Panc1 (cell line): ENCODE measurements at regions not wholly inside any gene's neighbourhood (a gene's known extent, or its start where the extent isn't known, plus 50 kb on each side); places are given as distances from the start of the nearest gene placed in this dataset.

Experiments used
- POLR2AphosphoS5 ChIP-seq: IDR thresholded peaks from 2 replicates; pipeline ENCODE4 v1.6.1; 2012; ENCODE audit warnings: mild to moderate bottlenecking, low read depth, low read length, moderate library complexity
- SIN3A ChIP-seq: IDR thresholded peaks from 2 replicates; pipeline ENCODE4 v1.6.1; 2012; ENCODE audit warnings: low read depth, mild to moderate bottlenecking, low read length, moderate library complexity, borderline replicate concordance; ENCODE audit not compliant: insufficient read depth
- TCF7L2 ChIP-seq: IDR thresholded peaks from 2 replicates; pipeline ENCODE4 v1.6.1; 2011; ENCODE audit warnings: mild to moderate bottlenecking, low read depth, low read length, inconsistent platforms
- TF ChIP-seq, protein P1 (sequence below): fragments of 450-650 bp; IDR thresholded peaks from 2 replicates; pipeline ENCODE4 v1.5.1; 2017; ENCODE audit warnings: mild to moderate bottlenecking
- TF ChIP-seq, protein P2 (sequence below), 2 experiments: IDR thresholded peaks; 2 replicates each; pipeline ENCODE4 v1.6.1; 2011 to 2012; ENCODE audit warnings: low read depth in 2 of 2, control low read depth in 1 of 2, low read length in 1 of 2, mild to moderate bottlenecking in 1 of 2, moderate library complexity in 1 of 2; ENCODE audit not compliant: insufficient read depth in 1 of 2

- TF ChIP-seq, protein P1, sequence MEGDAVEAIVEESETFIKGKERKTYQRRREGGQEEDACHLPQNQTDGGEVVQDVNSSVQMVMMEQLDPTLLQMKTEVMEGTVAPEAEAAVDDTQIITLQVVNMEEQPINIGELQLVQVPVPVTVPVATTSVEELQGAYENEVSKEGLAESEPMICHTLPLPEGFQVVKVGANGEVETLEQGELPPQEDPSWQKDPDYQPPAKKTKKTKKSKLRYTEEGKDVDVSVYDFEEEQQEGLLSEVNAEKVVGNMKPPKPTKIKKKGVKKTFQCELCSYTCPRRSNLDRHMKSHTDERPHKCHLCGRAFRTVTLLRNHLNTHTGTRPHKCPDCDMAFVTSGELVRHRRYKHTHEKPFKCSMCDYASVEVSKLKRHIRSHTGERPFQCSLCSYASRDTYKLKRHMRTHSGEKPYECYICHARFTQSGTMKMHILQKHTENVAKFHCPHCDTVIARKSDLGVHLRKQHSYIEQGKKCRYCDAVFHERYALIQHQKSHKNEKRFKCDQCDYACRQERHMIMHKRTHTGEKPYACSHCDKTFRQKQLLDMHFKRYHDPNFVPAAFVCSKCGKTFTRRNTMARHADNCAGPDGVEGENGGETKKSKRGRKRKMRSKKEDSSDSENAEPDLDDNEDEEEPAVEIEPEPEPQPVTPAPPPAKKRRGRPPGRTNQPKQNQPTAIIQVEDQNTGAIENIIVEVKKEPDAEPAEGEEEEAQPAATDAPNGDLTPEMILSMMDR, result no peak
- TF ChIP-seq POLR2AphosphoS5, result no peak
- TF ChIP-seq TCF7L2, result no peak
- no peak for TF ChIP-seq SIN3A
- TF ChIP-seq, protein P2, sequence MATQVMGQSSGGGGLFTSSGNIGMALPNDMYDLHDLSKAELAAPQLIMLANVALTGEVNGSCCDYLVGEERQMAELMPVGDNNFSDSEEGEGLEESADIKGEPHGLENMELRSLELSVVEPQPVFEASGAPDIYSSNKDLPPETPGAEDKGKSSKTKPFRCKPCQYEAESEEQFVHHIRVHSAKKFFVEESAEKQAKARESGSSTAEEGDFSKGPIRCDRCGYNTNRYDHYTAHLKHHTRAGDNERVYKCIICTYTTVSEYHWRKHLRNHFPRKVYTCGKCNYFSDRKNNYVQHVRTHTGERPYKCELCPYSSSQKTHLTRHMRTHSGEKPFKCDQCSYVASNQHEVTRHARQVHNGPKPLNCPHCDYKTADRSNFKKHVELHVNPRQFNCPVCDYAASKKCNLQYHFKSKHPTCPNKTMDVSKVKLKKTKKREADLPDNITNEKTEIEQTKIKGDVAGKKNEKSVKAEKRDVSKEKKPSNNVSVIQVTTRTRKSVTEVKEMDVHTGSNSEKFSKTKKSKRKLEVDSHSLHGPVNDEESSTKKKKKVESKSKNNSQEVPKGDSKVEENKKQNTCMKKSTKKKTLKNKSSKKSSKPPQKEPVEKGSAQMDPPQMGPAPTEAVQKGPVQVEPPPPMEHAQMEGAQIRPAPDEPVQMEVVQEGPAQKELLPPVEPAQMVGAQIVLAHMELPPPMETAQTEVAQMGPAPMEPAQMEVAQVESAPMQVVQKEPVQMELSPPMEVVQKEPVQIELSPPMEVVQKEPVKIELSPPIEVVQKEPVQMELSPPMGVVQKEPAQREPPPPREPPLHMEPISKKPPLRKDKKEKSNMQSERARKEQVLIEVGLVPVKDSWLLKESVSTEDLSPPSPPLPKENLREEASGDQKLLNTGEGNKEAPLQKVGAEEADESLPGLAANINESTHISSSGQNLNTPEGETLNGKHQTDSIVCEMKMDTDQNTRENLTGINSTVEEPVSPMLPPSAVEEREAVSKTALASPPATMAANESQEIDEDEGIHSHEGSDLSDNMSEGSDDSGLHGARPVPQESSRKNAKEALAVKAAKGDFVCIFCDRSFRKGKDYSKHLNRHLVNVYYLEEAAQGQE (IDR thresholded peaks at IDR 0.05; ENCODE audit: insufficient read depth in 1 of 2, low read depth in 2 of 2, low read length in 1 of 2), result no peak
These were observed 51.9 kb upstream of the REG3G start for GRCh38 chr2:78973630-78974029.
